ENCODE measurements at regions not wholly inside any gene's neighbourhood (a gene's known extent, or its start where the extent isn't known, plus 50 kb on each side); places are given as distances from the start of the nearest gene placed in this dataset.

GRCh38 chr12:105721051-105721825 is 390.7 kb downstream of the C12orf75 start:
- DNase-seq: no peak

GRCh38 chr12:105721891-105722290 is 391.4 kb downstream of the C12orf75 start:
- no peak for DNase-seq

GRCh38 chr12:105723066-105723465 is 392.6 kb downstream of the C12orf75 start:
- no peak for DNase-seq

GRCh38 chr12:105723494-105723893 is 393.0 kb downstream of the C12orf75 start:
- DNase-seq: no peak

GRCh38 chr12:105724641-105725040 is 394.1 kb downstream of the C12orf75 start:
- no peak for DNase-seq

GRCh38 chr12:105725054-105725453 is 394.6 kb downstream of the C12orf75 start:
- DNase-seq: no peak

- DNase-seq: no peak
Measured at GRCh38 chr12:105729181-105729771, 398.8 kb downstream of the C12orf75 start.

- DNase-seq: no peak
Measured at GRCh38 chr12:105729926-105730325, 399.4 kb downstream of the C12orf75 start.

GRCh38 chr12:105733579-105733978 is 403.1 kb downstream of the C12orf75 start:
- DNase-seq: no peak

GRCh38 chr12:105736498-105736897 is 402.3 kb downstream of the NUAK1 start:
- DNase-seq: no peak

GRCh38 chr12:105738051-105738450 is 400.7 kb downstream of the NUAK1 start:
- DNase-seq: no peak

GRCh38 chr12:105740369-105740768 is 398.4 kb downstream of the NUAK1 start:
- DNase-seq: no peak

GRCh38 chr12:105740970-105741725 is 397.6 kb downstream of the NUAK1 start:
- no peak for DNase-seq

GRCh38 chr12:105741786-105742566 is 396.8 kb downstream of the NUAK1 start:
- no peak for DNase-seq

GRCh38 chr12:105742567-105742874 is 396.2 kb downstream of the NUAK1 start:
- DNase-seq: no peak

- no peak for DNase-seq
Measured at GRCh38 chr12:105744371-105745058, 394.2 kb downstream of the NUAK1 start.

GRCh38 chr12:105745811-105746210 is 392.9 kb downstream of the NUAK1 start:
- DNase-seq: no peak

GRCh38 chr12:105748806-105749600 is 389.8 kb downstream of the NUAK1 start:
- DNase-seq: no peak

GRCh38 chr12:105750096-105750495 is 388.7 kb downstream of the NUAK1 start:
- DNase-seq: no peak

- DNase-seq: no peak
Measured at GRCh38 chr12:105754313-105754712, 384.4 kb downstream of the NUAK1 start.

GRCh38 chr12:105756961-105757360 is 381.8 kb downstream of the NUAK1 start:
- DNase-seq: no peak

GRCh38 chr12:105759149-105759548 is 379.6 kb downstream of the NUAK1 start:
- DNase-seq: no peak

Measured in suppressor macrophage treated with lipopolysaccharide for 1 hour (primary cell).